Fibroblast of lung (primary cell): ENCODE measurements at regions not wholly inside any gene's neighbourhood (a gene's known extent, or its start where the extent isn't known, plus 50 kb on each side); places are given as distances from the start of the nearest gene placed in this dataset.

Experiments
- DNase-seq, 2 donors: peaks; one replicate each; pipeline versions ENCODE4 v3.0.0 to v3.0.0-alpha.2; 2010; ENCODE audit warnings: low read depth in 2 of 2
- H2AFZ ChIP-seq: 2 replicates; pipeline ENCODE4 v1.5.1; 2012; ENCODE audit warnings: low read length, control low read depth, inconsistent platforms
- H3K27ac ChIP-seq: 2 replicates; pipeline ENCODE4 v1.5.1; 2011; ENCODE audit warnings: low read length, control low read depth; ENCODE audit not compliant: insufficient read depth
- H3K27me3 ChIP-seq: 2 replicates; pipeline ENCODE4 v1.5.1; 2011; ENCODE audit warnings: mild to moderate bottlenecking, low read length; ENCODE audit not compliant: control insufficient read depth, insufficient read depth
- H3K36me3 ChIP-seq: 2 replicates; pipeline ENCODE4 v1.5.1; 2011; ENCODE audit warnings: low read length; ENCODE audit not compliant: control insufficient read depth, insufficient read depth
- H3K4me1 ChIP-seq: 2 replicates; pipeline ENCODE4 v1.5.1; 2011; ENCODE audit warnings: low read length; ENCODE audit not compliant: control insufficient read depth, insufficient read depth; ENCODE audit errors: extremely low read depth
- H3K4me2 ChIP-seq: 2 replicates; pipeline ENCODE4 v1.5.1; 2011; ENCODE audit warnings: low read length, control low read depth; ENCODE audit not compliant: insufficient read depth; ENCODE audit errors: extremely low read depth
- H3K4me3 ChIP-seq, 4 experiments: fragments of 200-600 bp in 1 of 4; sonication (generic) in 1 of 4; replicated peaks in 1 of 4; 2 replicates each; pipeline ENCODE4 v1.5.1; 2011 to 2016; ENCODE audit warnings: low read length in 4 of 4, low read depth in 3 of 4, mild to moderate bottlenecking in 3 of 4, control low read depth in 2 of 4, inconsistent platforms in 1 of 4, mixed read lengths in 1 of 4; ENCODE audit not compliant: insufficient read depth in 1 of 4; ENCODE audit errors: control extremely low read depth in 1 of 4
- H3K79me2 ChIP-seq: 2 replicates; pipeline ENCODE4 v1.5.1; 2012; ENCODE audit warnings: mild to moderate bottlenecking, low read length, inconsistent platforms; ENCODE audit not compliant: control insufficient read depth, insufficient read depth
- H3K9ac ChIP-seq: 2 replicates; pipeline ENCODE4 v1.5.1; 2011; ENCODE audit warnings: mild to moderate bottlenecking, low read length, control low read depth; ENCODE audit not compliant: insufficient read depth
- H3K9me3 ChIP-seq: 2 replicates; pipeline ENCODE4 v1.5.1; 2012; ENCODE audit warnings: low read depth, low read length; ENCODE audit not compliant: control insufficient read depth, insufficient read depth
- H4K20me1 ChIP-seq: 2 replicates; pipeline ENCODE4 v1.5.1; 2011; ENCODE audit warnings: low read length; ENCODE audit not compliant: control insufficient read depth, insufficient read depth; ENCODE audit errors: extremely low read depth
- EZH2 ChIP-seq: IDR thresholded peaks from 2 replicates; pipeline ENCODE4 v1.5.1; 2012; ENCODE audit warnings: low read length, control low read depth, mild to moderate bottlenecking; ENCODE audit errors: missing control alignments
- TF ChIP-seq, protein P1 (sequence below), 2 donors: IDR thresholded peaks in 1 of 2; conservative IDR thresholded peaks in 1 of 2; 1 replicate in 1 of 2; 2 replicates in 1 of 2; pipeline ENCODE4 v1.5.1; 2011 to 2012; ENCODE audit warnings: low read length in 2 of 2, control low read depth in 1 of 2, inconsistent platforms in 1 of 2, low read depth in 1 of 2, mild to moderate bottlenecking in 1 of 2

DNA sequence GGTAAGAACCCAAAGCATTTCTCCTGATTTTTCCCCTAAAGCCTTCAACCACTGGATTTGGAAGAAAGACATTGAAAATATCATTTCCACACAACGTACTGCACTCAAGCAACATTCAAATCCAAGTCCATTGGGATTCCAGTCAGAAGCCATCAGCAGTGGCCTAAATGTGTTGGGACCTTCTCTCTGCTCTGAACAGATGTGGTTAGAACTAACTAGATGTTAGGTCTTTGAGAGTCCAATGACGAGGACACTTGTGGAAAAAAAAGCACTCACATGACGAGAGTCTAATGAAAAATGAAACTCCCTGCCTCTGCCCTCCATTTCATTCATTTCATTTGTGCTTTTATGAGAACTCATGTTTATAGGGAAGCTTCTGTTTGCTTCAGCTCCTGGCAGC, 382.3 kb downstream of the SIPA1L2 start:
- Histone ChIP-seq H3K9me3 (no peaks in the 10 kb centered on the region), H3K4me3 (no peak overlapping the region), H3K4me2 (no peak overlapping the region), H3K27ac (no peak overlapping the region), H2AFZ (no peak overlapping the region), H3K27me3 (no peaks in the 10 kb centered on the region), H4K20me1 (no peaks in the 10 kb centered on the region), H3K36me3 (no peaks in the 10 kb centered on the region), H3K79me2 (no peaks in the 10 kb centered on the region), H3K9ac (no peak overlapping the region), H3K4me1 (no peaks in the 10 kb centered on the region)
- TF ChIP-seq, protein P1, sequence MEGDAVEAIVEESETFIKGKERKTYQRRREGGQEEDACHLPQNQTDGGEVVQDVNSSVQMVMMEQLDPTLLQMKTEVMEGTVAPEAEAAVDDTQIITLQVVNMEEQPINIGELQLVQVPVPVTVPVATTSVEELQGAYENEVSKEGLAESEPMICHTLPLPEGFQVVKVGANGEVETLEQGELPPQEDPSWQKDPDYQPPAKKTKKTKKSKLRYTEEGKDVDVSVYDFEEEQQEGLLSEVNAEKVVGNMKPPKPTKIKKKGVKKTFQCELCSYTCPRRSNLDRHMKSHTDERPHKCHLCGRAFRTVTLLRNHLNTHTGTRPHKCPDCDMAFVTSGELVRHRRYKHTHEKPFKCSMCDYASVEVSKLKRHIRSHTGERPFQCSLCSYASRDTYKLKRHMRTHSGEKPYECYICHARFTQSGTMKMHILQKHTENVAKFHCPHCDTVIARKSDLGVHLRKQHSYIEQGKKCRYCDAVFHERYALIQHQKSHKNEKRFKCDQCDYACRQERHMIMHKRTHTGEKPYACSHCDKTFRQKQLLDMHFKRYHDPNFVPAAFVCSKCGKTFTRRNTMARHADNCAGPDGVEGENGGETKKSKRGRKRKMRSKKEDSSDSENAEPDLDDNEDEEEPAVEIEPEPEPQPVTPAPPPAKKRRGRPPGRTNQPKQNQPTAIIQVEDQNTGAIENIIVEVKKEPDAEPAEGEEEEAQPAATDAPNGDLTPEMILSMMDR (conservative IDR thresholded peaks at IDR 0.05 in 1 of 2, IDR thresholded peaks at IDR 0.05 in 1 of 2; ENCODE audit: low read depth in 1 of 2, low read length in 2 of 2), result no peak
- no peak for TF ChIP-seq EZH2
- DNase-seq, result no peak

DNA sequence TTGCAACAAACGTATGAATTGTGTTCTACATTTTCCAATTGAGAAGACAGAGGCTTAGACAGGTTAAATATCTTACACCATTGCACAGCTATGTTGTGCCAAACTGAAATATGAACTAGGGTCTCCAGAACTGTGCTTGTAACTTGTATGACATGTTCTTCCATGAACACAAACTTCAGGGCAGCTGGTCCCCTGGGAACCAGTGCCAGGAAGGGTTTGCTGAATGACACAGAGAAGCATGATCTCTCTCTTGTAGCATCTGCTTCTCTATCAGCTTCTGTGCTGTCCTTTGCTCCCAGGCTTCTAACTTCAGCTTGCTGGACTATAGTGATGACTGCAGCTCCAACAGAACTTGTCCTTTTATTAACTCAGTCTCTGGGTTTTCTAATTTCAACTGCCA, 385.5 kb downstream of the SIPA1L2 start:
- Histone ChIP-seq H3K4me2 (no peak overlapping the region), H2AFZ (no peak overlapping the region), H3K4me3 (no peak overlapping the region), H4K20me1 (no peaks in the 10 kb centered on the region), H3K27ac (no peak overlapping the region), H3K9me3 (no peaks in the 10 kb centered on the region), H3K9ac (no peak overlapping the region), H3K4me1 (no peaks in the 10 kb centered on the region), H3K27me3 (no peaks in the 10 kb centered on the region), H3K79me2 (no peaks in the 10 kb centered on the region), H3K36me3 (no peaks in the 10 kb centered on the region)
- TF ChIP-seq, protein P1 (conservative IDR thresholded peaks at IDR 0.05 in 1 of 2, IDR thresholded peaks at IDR 0.05 in 1 of 2; ENCODE audit: low read depth in 1 of 2, low read length in 2 of 2), result no peak
- TF ChIP-seq EZH2, result no peak
- no peak for DNase-seq

DNA sequence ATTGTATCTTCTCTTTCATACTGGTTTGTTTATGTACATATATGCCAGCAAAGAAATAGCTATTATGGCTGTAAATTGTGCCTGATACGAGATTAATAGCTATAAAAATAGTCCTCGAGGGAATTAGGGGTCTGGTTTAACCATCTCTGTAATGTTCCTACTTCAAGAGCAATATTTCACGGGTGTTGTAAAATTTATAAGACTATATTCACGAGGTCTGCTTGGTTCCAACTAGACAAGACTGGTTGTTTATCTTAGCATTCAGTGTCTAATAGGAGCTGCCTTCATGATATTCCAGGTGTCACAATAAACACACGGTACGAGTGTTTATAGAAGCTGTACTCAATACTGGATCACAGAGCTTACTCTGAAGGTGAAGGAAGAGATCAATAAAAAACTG, 389.9 kb downstream of the SIPA1L2 start:
- Histone ChIP-seq H3K79me2 (no peaks in the 10 kb centered on the region), H3K27ac (no peak overlapping the region), H3K4me2 (no peak overlapping the region), H3K9me3 (no peaks in the 10 kb centered on the region), H2AFZ (no peak overlapping the region), H3K36me3 (no peaks in the 10 kb centered on the region), H3K4me3 (no peak overlapping the region), H3K4me1 (no peaks in the 10 kb centered on the region), H3K9ac (no peak overlapping the region), H3K27me3 (no peaks in the 10 kb centered on the region), H4K20me1 (no peaks in the 10 kb centered on the region)
- DNase-seq, result no peak
- TF ChIP-seq EZH2, result no peak
- TF ChIP-seq, protein P1 (conservative IDR thresholded peaks at IDR 0.05 in 1 of 2, IDR thresholded peaks at IDR 0.05 in 1 of 2; ENCODE audit: low read depth in 1 of 2, low read length in 2 of 2), result no peak
